Adrenal gland (tissue), 5 donors: ENCODE measurements at regions not wholly inside any gene's neighbourhood (a gene's known extent, or its start where the extent isn't known, plus 50 kb on each side); places are given as distances from the start of the nearest gene placed in this dataset.

Source experiments
- POLR2A ChIP-seq, 2 donors: fragments of 450-650 bp; IDR thresholded peaks; one replicate each; pipeline ENCODE4 v1.6.1; 2017; ENCODE audit warnings: antibody characterized with exemption in 2 of 2, mild to moderate bottlenecking in 2 of 2, moderate library complexity in 1 of 2
- TF ChIP-seq, protein P1 (sequence below), 6 experiments: fragments of 450-650 bp in 4 of 6; fragments of 200-600 bp in 2 of 6; sonication (generic) in 1 of 6; IDR thresholded peaks; 1 replicate in 5 of 6; 2 replicates in 1 of 6; pipeline versions ENCODE4 v1.5.1 to v1.8.0; 2016 to 2021; ENCODE audit warnings: antibody characterized with exemption in 6 of 6, mild to moderate bottlenecking in 2 of 6, moderate library complexity in 1 of 6
- donor health status: DM: no; HTN: no; CAD: no.

- TF ChIP-seq, protein P1, sequence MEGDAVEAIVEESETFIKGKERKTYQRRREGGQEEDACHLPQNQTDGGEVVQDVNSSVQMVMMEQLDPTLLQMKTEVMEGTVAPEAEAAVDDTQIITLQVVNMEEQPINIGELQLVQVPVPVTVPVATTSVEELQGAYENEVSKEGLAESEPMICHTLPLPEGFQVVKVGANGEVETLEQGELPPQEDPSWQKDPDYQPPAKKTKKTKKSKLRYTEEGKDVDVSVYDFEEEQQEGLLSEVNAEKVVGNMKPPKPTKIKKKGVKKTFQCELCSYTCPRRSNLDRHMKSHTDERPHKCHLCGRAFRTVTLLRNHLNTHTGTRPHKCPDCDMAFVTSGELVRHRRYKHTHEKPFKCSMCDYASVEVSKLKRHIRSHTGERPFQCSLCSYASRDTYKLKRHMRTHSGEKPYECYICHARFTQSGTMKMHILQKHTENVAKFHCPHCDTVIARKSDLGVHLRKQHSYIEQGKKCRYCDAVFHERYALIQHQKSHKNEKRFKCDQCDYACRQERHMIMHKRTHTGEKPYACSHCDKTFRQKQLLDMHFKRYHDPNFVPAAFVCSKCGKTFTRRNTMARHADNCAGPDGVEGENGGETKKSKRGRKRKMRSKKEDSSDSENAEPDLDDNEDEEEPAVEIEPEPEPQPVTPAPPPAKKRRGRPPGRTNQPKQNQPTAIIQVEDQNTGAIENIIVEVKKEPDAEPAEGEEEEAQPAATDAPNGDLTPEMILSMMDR (IDR thresholded peaks at IDR 0.05): no peak
- TF ChIP-seq POLR2A (IDR thresholded peaks at IDR 0.05): no peak
These were observed 120.4 kb upstream of the FZD8 start for GRCh38 chr10:35762311-35763030.
